ENCODE measurements at regions not wholly inside any gene's neighbourhood (a gene's known extent, or its start where the extent isn't known, plus 50 kb on each side); places are given as distances from the start of the nearest gene placed in this dataset.
"Not testable (repeated sequence)": the region's sequence is repeated elsewhere in the genome, so short reads cannot be mapped to it uniquely, and the experiment has no call there.

- no peak for DNase-seq
Observed at GRCh38 chr13:89310943-89311672, 1639.9 kb downstream of the SLITRK5 start.

- no peak for DNase-seq
Observed at GRCh38 chr13:89315287-89315686, 1644.1 kb downstream of the SLITRK5 start.

DNA sequence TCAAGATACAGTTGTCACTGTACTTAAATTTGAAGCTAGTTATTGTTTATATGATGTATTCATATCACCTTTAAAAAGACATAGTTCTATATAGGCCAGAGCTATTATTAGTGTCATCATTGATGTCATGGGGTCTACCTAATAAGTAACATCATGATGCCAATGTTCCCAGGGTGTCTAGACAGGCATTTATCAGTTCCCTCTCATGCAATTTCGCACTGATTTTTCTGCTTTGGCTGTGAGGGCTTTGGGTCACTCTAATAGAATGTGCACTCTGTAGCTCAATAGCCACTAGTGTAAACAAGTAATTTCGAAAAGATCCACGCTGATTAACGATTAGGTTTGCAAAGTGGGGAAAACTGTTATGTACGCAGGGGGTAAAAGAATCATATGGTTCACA is 1651.3 kb downstream of the SLITRK5 start:
- no peak for DNase-seq

DNA sequence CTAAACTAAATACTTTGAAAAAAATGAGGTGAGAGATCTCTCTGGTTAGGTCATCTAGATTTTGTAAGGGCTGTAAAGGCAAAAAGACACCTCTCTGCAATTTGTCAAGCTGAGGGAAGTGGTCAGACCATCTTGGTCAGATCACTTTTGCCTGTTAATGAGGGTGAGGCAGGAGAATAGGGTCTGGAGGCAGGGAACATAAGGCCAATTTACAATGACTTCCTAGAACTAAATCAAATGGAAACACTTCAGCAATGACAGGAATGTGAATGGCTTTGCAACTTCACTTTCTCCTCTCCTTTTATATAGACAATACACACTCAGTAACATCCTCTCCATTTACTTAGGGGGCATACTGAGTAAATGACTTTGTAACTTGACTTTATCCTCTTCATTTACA is 1653.4 kb downstream of the SLITRK5 start:
- DNase-seq, result no peak

- DNase-seq, result no peak
Observed at GRCh38 chr13:89343165-89343564, 1672.0 kb downstream of the SLITRK5 start.

DNA sequence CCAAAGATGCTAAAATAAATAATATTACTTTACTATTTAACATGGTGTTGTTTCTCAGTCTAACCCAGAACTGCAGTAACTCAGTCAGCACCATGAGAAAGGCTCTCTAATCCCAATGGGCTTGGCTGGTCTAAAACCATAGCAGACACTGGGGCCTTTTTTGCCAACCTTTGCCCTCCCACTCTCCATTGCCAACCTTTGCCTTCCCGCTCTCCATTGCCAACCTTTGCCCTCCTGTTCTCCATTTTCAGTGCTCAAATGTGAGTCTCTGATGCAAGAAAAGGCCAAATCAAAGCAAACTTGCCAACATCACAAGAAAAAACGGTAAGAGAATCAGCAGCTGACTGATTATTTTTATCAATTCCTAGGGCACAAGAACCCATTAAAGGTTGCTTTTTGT is 1681.2 kb downstream of the SLITRK5 start:
- DNase-seq, result no peak

DNA sequence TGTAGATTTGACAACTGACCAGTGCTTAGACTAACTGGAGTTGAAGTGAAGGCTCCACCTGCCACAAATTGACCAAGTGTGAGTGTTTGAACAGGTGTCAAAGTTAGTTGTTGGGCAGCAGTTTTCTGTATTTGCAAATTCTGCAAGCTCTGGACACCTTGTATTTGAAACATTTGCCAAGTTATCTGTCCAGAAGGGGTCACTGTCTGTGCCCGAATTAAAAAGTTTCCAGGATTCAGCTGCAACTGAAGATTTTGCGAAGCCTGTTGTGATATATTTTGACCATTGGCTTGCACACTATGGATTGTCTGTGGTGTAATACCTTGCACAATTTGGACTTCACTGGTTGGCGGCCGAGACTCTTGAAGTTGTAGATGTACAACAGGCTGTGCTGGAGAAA is 1690.7 kb downstream of the SLITRK5 start:
- no peak for DNase-seq

DNA sequence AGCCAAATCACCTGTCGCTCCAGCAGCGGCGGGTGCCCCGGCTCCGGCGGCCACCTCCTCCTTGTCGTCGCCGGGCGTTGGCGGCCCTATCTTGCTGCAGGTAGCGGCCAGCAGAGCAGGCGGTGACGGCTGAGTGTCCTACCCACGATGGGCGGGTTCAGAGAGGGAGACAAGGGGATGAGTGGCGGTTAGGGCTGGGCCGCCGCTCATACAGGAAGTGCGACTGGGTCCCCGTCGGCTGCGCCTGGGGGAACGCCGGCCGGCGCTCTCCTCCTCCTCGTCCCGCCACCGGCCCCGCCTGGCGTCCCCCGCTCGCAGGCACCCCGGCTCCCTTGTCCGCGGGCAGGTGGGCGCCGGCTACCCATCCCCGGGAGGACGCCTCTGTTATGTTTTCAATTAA is 1692.0 kb downstream of the SLITRK5 start:
- DNase-seq, result no peak

- DNase-seq, result no peak
Observed at GRCh38 chr13:89372193-89372592, 1701.0 kb downstream of the SLITRK5 start.

DNA sequence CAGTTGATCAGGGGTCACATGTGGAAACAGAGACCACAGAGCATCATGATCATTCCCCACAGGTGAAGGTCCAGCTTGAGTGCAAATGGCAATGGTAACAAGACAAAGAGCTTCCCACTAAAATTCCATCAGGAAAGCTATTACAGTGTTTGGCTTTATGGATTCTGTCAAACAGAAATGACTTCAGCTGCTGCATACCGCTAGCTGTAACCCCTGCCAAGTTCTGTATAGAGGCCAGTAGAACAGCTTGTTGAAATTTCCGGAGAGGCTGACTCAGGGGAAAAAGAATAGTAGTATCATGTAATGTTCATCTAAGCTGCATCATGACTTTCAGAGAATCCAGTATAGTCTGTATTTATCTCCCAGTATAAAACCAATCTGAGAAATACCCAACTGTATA is 1704.7 kb downstream of the SLITRK5 start:
- no peak for DNase-seq

DNA sequence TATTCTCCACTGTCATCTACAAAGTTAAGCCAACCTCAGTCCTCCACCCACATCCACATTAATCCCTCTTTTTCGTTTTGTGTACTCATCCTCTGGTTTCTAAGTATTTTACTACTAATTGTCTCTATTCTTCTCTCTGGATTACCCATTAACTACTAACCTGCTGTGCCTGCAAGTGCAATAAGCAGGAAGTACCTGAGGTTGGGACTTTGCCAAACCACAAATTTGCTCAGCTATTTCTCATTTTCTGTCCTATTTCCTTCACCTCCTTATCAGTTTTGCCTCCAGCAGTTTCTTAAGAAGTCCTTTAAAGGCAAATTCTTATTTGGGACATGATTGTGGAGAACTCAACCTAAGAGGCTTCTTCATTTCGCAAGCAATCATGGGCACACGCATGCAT is 1708.9 kb downstream of the SLITRK5 start:
- DNase-seq, result no peak

DNA sequence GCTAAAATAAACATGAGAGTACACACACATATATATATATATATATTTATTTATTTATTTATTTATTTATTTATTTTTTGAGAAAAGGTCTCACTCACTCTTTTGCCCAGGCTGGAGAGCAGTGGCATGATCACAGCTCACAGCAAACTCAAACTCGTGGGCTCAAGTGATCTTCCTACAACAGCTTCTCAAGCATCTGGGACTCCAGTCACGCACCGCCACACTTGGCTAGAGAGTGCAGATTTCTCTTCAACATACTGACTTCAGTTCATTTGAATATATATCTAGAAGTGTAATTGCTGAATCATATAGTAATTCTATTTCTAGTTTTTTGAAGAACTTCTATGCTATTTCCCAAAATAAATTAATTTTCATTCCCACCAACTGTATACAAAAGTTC is 1711.8 kb downstream of the SLITRK5 start:
- DNase-seq, result no peak

GRCh38 chr13:89383891-89384290 is 1712.7 kb downstream of the SLITRK5 start:
- no peak for DNase-seq

DNA sequence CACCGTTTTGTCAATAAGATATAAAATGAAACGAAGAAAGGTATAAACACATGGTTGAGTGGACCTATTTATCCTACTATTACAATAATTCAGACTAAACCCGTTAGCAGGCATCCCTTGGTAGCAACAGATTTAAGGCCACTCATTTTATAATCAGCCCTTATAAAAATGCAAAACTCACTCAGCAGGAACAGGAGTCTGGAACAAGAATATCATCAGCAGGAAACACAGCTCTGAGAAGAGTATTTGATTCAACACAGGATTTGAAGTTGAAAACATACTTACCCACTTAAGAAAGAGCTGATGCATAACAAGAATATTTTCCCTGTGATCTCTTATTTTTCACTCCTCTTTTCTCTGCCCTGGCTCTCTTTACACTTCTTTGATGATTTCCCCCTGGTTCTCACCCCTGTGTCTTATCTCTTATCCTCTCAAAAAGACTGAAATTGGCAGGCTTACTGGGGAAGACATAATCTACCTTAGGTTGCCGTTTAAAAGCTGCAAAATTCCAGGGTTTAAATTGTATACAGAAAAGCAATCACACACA is 1722.7 kb downstream of the SLITRK5 start:
- DNase-seq, result no peak

- no peak for DNase-seq
Observed at GRCh38 chr13:89401264-89401675, 1730.1 kb downstream of the SLITRK5 start.

DNA sequence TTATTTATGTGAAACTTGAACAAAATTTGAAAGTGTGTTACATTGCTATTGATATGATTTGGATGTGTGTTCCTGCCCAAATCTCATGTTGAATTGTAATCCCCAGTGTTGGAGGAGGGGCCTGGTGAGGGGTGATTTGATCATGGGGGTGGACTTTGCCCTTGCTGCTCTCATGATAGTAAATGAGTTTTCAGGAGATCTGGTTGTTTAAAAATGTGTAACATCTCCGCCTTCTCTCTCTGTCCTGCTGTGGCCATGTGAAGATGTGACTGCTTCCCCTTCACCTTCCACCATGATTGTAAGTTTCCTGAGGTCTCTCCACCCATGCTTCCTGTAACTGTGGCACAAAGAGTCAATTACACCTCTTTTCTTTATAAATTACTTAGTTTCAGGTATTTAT is 1731.0 kb downstream of the SLITRK5 start:
- DNase-seq, result no peak

GRCh38 chr13:89406096-89406495 is 1734.9 kb downstream of the SLITRK5 start:
- not testable (repeated sequence) for DNase-seq

GRCh38 chr13:89407357-89407756 is 1736.2 kb downstream of the SLITRK5 start:
- no peak for DNase-seq

DNA sequence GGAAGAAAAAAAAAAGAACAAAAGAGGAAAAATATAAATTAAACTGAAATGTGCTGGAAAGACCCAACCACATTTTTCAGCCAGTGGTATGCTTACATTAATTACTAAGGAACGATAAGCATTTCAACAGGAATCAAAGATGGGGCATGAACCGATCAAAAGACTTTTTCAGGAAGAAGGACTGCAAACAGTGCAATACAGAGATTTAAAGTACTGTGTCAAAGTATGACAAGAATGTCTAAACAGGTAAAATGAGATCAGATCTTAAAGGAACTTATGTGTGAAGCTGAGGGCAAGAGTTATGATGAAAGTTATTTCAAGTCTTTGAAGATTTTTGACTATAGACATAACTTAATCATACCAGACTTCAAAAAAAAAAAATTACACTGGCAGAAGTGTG is 1761.8 kb downstream of the SLITRK5 start:
- DNase-seq, result no peak

GRCh38 chr13:89434624-89435023 is 1763.5 kb downstream of the SLITRK5 start:
- DNase-seq, result not testable (repeated sequence)

- no peak for DNase-seq
Observed at GRCh38 chr13:89454681-89455080, 1783.5 kb downstream of the SLITRK5 start.

GRCh38 chr13:89455225-89455624 is 1784.1 kb downstream of the SLITRK5 start:
- no peak for DNase-seq

DNA sequence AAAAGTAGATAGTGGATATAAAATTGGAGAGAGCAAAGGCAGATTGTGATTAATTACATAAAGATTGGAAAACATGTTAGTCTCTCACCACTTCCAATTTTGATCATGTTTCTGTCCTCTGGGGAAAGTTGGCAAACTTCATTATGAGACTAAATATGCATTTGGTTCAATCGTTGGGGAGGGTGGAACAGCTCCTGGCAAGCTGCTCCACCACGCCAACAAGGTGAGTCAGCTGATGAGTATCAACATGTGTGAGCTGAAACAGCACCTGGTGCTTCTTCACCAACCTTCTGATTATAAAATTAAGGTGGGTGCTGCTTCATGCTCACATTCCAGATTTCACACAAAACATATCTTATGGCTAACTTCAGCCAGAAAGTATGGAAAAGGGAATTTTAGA is 1784.6 kb downstream of the SLITRK5 start:
- no peak for DNase-seq

- DNase-seq, result no peak
Observed at GRCh38 chr13:89457977-89458376, 1786.8 kb downstream of the SLITRK5 start.

Measured in hypothalamus (tissue), 51 donors.